ENCODE measurements at regions not wholly inside any gene's neighbourhood (a gene's known extent, or its start where the extent isn't known, plus 50 kb on each side); places are given as distances from the start of the nearest gene placed in this dataset.
"Not testable (repeated sequence)": the region's sequence is repeated elsewhere in the genome, so short reads cannot be mapped to it uniquely, and the experiment has no call there.

DNA sequence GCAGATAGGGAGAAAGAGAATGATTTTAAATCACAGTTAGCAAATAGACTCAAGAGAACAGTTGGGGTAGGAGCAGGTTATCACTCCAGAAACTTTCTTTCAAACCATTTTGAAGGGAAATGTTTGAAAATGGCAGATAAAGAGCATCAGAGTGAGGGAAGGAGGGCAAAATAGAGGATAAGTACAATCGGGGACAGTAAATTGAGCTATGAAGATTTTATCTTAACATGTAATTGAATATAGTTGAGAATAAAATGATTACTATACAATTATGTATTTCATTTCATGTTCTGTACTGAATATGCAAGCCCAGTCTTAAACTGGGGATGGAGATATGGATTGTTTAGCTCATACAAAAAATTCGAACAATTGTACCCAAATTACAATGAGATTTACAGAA lies 54.0 kb downstream of the MAP10 start:
- Histone ChIP-seq H3K27me3 (ENCODE audit: control insufficient read depth in 1 of 2, insufficient read depth in 2 of 2, low read length in 2 of 2) (no peaks in the 10 kb centered on the region), H3K4me3 (ENCODE audit: low read depth in 1 of 2, low read length in 2 of 2) (no peak overlapping the region), H3K9me3 (ENCODE audit: control insufficient read depth in 2 of 2, insufficient read depth in 1 of 2, low read depth in 1 of 2, low read length in 1 of 2) (no peaks in the 10 kb centered on the region), H3K27ac (ENCODE audit: low read depth in 2 of 2, low read length in 1 of 2) (no peak overlapping the region), H3K36me3 (ENCODE audit: control insufficient read depth in 2 of 2, insufficient read depth in 2 of 2, low read length in 1 of 2) (no peaks in the 10 kb centered on the region), H3K4me1 (ENCODE audit: control insufficient read depth in 2 of 2, insufficient read depth in 2 of 2, low read length in 1 of 2) (no peaks in the 10 kb centered on the region)
- 93 to 96% methylated on average over 2 of the region's 2 CpGs for WGBS, 2 donors

DNA sequence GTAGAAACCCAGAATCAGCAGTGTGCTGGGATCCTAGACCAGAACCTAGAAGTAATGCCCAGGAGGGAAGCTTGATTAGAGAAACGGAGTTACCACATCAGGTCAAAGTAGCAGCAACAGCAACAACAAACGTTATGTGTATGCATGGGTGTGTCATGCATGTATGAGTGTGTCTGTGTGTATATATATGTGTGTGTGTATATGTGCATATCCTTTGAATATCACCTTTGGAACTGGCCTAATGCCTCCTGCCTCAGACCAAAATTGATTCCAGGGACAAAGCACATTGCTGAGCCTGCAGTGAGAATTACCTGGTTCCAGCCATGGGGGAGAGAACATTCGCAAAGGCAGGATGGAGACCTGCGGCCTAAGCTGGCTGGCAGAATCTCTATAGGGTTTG lies 55.9 kb downstream of the MAP10 start:
- Histone ChIP-seq H3K36me3 (ENCODE audit: control insufficient read depth in 2 of 2, insufficient read depth in 2 of 2, low read length in 1 of 2) (no peaks in the 10 kb centered on the region), H3K4me3 (ENCODE audit: low read depth in 1 of 2, low read length in 2 of 2) (no peak overlapping the region), H3K27me3 (ENCODE audit: control insufficient read depth in 1 of 2, insufficient read depth in 2 of 2, low read length in 2 of 2) (no peaks in the 10 kb centered on the region), H3K9me3 (ENCODE audit: control insufficient read depth in 2 of 2, insufficient read depth in 1 of 2, low read depth in 1 of 2, low read length in 1 of 2) (no peaks in the 10 kb centered on the region), H3K4me1 (ENCODE audit: control insufficient read depth in 2 of 2, insufficient read depth in 2 of 2, low read length in 1 of 2) (no peaks in the 10 kb centered on the region), H3K27ac (ENCODE audit: low read depth in 2 of 2, low read length in 1 of 2) (no peak overlapping the region)
- WGBS, 2 donors = 84 to 88% methylated on average over 4 of the region's 4 CpGs

DNA sequence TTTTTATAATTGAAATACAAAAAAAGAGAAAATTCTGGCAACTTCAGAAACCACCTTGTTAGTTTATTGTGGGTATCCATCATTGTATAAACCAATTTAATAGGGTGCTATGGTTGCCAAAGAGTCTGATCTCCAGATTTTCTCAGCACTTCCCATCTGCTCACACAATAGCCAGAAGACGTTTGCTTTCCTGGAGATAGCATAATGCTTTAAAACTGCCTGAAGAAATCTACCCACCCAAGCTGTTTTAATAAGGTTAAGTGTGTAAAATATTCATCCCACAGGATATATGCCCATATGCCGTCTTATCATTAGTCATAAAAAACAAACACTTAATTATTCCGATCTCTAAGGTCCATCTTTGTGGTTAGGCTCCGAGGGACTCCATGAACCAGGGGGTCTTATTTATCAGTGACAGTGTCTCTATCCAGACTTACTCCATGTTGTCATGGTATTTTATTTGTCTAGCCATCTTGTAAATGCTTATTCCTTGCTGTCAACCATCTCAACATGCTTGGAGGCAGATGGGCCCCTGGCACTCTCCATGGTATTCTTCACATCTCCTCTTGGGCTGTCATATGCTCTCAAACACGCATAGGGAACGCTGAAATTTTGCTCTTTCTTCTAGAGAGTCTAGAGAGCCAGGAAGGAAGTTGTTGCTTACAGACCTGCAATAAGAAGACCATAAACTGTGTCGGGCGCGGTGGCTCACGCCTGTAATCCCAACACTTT lies 58.5 kb downstream of the MAP10 start:
- no peaks in the 10 kb centered on the region for H3K27me3 ChIP-seq (ENCODE audit: control insufficient read depth in 1 of 2, insufficient read depth in 2 of 2, low read length in 2 of 2)
- H3K36me3 ChIP-seq (ENCODE audit: control insufficient read depth in 2 of 2, insufficient read depth in 2 of 2, low read length in 1 of 2) = no peaks in the 10 kb centered on the region
- no peaks in the 10 kb centered on the region for H3K4me1 ChIP-seq (ENCODE audit: control insufficient read depth in 2 of 2, insufficient read depth in 2 of 2, low read length in 1 of 2)
- H3K27ac ChIP-seq (ENCODE audit: low read depth in 2 of 2, low read length in 1 of 2) = no peak overlapping the region
- WGBS, 2 donors = 89 to 92% methylated on average over 10 of the region's 10 CpGs
- no peaks in the 10 kb centered on the region for H3K9me3 ChIP-seq (ENCODE audit: control insufficient read depth in 2 of 2, insufficient read depth in 1 of 2, low read depth in 1 of 2, low read length in 1 of 2)
- H3K4me3 ChIP-seq (ENCODE audit: low read depth in 1 of 2, low read length in 2 of 2) = no peak overlapping the region

DNA sequence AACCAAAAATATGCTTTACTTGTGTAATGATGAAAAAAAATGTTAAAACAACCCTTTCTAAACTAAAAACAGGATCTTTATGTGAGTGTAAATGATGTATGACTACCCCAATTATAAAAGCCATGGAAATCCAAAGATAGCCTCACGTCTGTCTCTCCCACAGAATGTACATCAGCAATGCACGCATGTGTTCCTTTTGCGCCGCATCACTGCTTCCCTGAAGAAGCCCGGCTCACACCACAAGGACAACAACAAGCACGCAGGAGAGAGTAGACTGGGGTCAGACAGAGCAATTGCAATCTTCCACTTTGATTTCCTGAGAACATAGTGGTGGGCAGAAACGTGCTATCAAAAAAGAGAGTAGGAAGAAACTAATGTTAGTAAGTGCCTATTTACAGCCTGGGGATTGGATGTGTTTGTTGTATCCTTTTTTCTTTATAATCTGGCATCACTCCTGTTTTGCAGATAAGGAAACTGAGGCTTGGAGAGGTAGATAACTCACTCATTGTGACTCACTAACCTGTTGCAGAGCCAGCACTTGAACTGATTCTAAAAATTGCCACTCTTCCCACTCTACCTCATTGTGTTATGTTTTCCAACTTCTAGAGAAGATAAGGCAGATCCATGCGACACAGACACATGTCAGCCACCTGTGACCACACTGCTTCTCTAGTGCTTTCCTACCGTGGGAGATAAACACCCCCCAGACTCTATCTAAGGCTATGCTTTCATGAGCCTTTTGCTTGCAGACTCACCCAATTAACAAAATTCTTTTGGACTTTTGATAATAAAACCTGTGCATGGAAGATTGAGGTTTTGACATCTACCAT lies 60.1 kb downstream of the MAP10 start:
- no peak overlapping the region for H3K4me3 ChIP-seq (ENCODE audit: low read depth in 1 of 2, low read length in 2 of 2)
- WGBS, 2 donors = 84 to 88% methylated on average over 9 of the region's 9 CpGs
- no peaks in the 10 kb centered on the region for H3K9me3 ChIP-seq (ENCODE audit: control insufficient read depth in 2 of 2, insufficient read depth in 1 of 2, low read depth in 1 of 2, low read length in 1 of 2)
- H3K27me3 ChIP-seq (ENCODE audit: control insufficient read depth in 1 of 2, insufficient read depth in 2 of 2, low read length in 2 of 2) = no peaks in the 10 kb centered on the region
- no peaks in the 10 kb centered on the region for H3K4me1 ChIP-seq (ENCODE audit: control insufficient read depth in 2 of 2, insufficient read depth in 2 of 2, low read length in 1 of 2)
- H3K36me3 ChIP-seq (ENCODE audit: control insufficient read depth in 2 of 2, insufficient read depth in 2 of 2, low read length in 1 of 2) = no peaks in the 10 kb centered on the region
- H3K27ac ChIP-seq (ENCODE audit: low read depth in 2 of 2, low read length in 1 of 2) = no peak overlapping the region

DNA sequence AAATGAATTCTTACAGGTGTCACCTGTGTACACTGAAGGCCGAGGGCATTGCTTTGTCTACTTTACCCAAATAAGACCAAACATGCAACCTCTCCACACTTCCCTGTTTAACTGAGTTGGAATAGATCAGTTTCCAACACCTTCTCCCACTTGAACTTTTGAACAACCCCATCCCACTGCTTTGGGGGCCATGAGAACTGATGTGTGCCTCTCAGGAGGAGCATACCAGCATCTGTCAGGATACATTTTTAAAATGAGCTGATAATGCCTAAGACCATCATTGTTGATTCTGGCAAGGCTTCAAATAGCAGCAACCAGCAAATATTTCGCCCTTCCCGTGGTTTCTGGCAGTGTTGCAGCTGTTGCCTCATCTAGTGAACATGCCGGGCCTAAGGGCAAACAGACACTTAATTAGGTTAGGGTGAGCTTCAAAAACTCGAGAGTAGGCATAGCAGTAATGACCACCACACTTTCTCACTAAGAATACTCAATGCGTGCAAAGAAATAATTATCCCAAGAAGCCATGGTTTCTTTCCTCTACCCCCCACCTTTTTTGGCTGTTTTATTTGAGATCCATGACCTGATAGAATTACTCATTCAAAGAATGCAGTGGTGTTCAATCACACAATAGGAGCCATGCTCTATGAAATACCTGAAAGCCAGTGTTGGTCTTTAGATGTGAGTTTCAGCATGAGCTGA lies 63.7 kb downstream of the MAP10 start:
- Histone ChIP-seq H3K36me3 (ENCODE audit: control insufficient read depth in 2 of 2, insufficient read depth in 2 of 2, low read length in 1 of 2) (no peaks in the 10 kb centered on the region), H3K4me1 (ENCODE audit: control insufficient read depth in 2 of 2, insufficient read depth in 2 of 2, low read length in 1 of 2) (peaks cover 0 to 4% of the 10 kb centered on the region in 2 donors), H3K4me3 (ENCODE audit: low read depth in 1 of 2, low read length in 2 of 2) (no peak overlapping the region), H3K27me3 (ENCODE audit: control insufficient read depth in 1 of 2, insufficient read depth in 2 of 2, low read length in 2 of 2) (no peaks in the 10 kb centered on the region), H3K9me3 (ENCODE audit: control insufficient read depth in 2 of 2, insufficient read depth in 1 of 2, low read depth in 1 of 2, low read length in 1 of 2) (no peaks in the 10 kb centered on the region), H3K27ac (ENCODE audit: low read depth in 2 of 2, low read length in 1 of 2) (no peak overlapping the region)
- WGBS, 2 donors = 32 to 43% methylated on average over 6 of the region's 6 CpGs

DNA sequence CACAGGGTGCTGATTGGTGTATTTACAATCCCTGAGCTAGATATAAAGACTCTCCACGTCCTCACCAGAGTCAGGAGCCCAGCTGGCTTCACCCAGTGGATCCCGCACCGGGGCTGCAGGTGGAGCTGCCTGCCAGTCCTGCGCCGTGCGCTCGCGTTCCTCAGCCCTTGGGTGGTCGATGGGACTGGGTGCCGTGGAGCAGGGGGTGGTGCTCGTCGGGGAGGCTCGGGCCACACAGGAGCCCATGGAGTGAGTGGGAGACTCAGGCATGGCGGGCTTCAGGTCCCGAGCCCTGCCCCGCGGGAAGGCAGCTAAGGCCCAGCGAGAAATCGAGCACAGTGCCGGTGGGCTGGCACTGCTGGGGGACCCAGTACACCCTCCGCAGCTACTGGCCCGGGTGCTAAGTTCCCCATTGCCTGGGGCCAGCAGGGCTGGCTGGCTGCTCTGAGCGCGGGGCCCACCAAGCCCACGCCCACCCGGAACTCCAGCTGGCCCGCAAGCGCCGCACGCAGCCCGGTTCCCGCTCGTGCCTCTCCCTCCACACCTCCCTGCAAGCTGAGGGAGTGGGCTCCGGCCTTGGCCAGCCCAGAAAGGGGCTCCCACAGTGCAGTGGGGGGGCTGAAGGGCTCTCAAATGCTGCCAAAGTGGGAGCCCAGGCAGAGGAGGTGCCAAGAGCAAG lies 66.2 kb downstream of the MAP10 start:
- not testable (repeated sequence) for H3K27me3 ChIP-seq (ENCODE audit: control insufficient read depth in 1 of 2, insufficient read depth in 2 of 2, low read length in 2 of 2); H3K36me3 ChIP-seq (ENCODE audit: control insufficient read depth in 2 of 2, insufficient read depth in 2 of 2, low read length in 1 of 2); H3K27ac ChIP-seq (ENCODE audit: low read depth in 2 of 2, low read length in 1 of 2); H3K4me3 ChIP-seq (ENCODE audit: low read depth in 1 of 2, low read length in 2 of 2); H3K4me1 ChIP-seq (ENCODE audit: control insufficient read depth in 2 of 2, insufficient read depth in 2 of 2, low read length in 1 of 2); H3K9me3 ChIP-seq (ENCODE audit: control insufficient read depth in 2 of 2, insufficient read depth in 1 of 2, low read depth in 1 of 2, low read length in 1 of 2)
- 96 to 97% methylated on average over 30 to 34 of the region's 34 CpGs for WGBS, 2 donors

DNA sequence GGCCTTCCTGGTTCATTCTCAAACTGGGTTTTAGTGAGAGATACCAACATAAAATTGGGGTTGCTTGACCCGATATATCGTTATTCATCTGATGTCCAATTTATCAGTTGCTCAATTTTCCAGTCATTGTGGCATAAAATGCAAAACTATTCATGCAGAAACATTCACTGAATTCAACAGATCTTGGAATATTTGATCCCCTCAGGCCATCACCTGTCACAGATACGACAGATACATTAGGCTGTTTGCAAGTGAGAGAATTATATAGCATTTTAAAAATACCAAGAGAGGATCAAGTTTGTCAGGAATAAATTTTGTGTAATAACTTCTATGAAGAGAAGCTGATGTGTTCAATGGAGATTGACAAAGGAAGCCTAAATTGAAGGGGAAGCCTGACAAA lies 67.1 kb downstream of the MAP10 start:
- Histone ChIP-seq H3K4me1 (ENCODE audit: control insufficient read depth in 2 of 2, insufficient read depth in 2 of 2, low read length in 1 of 2) (peaks cover 0 to 4% of the 10 kb centered on the region in 2 donors), H3K27me3 (ENCODE audit: control insufficient read depth in 1 of 2, insufficient read depth in 2 of 2, low read length in 2 of 2) (no peaks in the 10 kb centered on the region), H3K9me3 (ENCODE audit: control insufficient read depth in 2 of 2, insufficient read depth in 1 of 2, low read depth in 1 of 2, low read length in 1 of 2) (no peaks in the 10 kb centered on the region), H3K27ac (ENCODE audit: low read depth in 2 of 2, low read length in 1 of 2) (no peak overlapping the region), H3K4me3 (ENCODE audit: low read depth in 1 of 2, low read length in 2 of 2) (no peak overlapping the region), H3K36me3 (ENCODE audit: control insufficient read depth in 2 of 2, insufficient read depth in 2 of 2, low read length in 1 of 2) (no peaks in the 10 kb centered on the region)
- WGBS, 2 donors = 79 to 82% methylated on average over 3 of the region's 3 CpGs

DNA sequence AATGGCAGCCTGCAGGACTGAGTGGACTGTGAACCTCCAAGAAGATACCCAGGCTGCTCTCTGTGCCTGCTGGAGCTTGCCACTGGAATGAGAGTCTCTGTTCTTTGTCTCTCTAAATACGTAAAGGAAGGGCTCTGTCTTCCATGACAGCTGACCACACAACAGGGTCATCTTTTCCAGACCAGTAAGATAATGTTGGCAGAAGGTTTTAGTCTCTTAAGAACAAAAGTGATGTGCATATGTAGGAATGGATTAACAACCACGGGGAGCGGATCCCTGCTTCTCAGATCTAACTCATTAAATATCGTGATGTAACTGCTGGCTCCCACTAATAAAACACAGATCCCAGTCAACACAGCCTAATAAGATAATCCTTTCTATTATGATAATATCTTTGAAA lies 67.5 kb downstream of the MAP10 start:
- Histone ChIP-seq H3K9me3 (ENCODE audit: control insufficient read depth in 2 of 2, insufficient read depth in 1 of 2, low read depth in 1 of 2, low read length in 1 of 2) (no peaks in the 10 kb centered on the region), H3K4me3 (ENCODE audit: low read depth in 1 of 2, low read length in 2 of 2) (no peak overlapping the region), H3K27ac (ENCODE audit: low read depth in 2 of 2, low read length in 1 of 2) (no peak overlapping the region), H3K27me3 (ENCODE audit: control insufficient read depth in 1 of 2, insufficient read depth in 2 of 2, low read length in 2 of 2) (peaks cover 0 to 2% of the 10 kb centered on the region in 2 donors), H3K36me3 (ENCODE audit: control insufficient read depth in 2 of 2, insufficient read depth in 2 of 2, low read length in 1 of 2) (no peaks in the 10 kb centered on the region), H3K4me1 (ENCODE audit: control insufficient read depth in 2 of 2, insufficient read depth in 2 of 2, low read length in 1 of 2) (peaks cover 0 to 4% of the 10 kb centered on the region in 2 donors)
- WGBS, 2 donors = 79 to 83% methylated on average over 4 of the region's 4 CpGs

DNA sequence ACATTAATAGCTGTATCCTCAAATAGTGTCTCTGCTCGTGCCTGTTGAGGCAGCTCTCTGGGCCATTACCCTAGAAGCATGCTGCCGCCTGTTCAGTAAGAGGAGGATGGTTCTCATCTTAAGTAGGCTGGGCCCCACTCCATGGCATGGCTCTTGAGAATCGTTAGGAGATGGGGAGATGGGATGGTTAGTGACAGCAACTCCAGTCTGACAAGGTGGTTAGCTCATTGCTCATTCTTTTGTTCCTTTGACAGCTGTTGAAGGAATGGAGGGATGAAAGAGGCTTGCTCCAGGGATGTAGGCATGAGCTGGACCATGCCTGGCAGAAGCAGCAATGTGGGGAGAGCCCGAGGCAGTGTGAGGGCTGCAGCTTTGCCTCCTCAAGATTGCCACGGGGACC lies 68.2 kb downstream of the MAP10 start:
- H3K36me3 ChIP-seq (ENCODE audit: control insufficient read depth in 2 of 2, insufficient read depth in 2 of 2, low read length in 1 of 2) = no peaks in the 10 kb centered on the region
- H3K27ac ChIP-seq (ENCODE audit: low read depth in 2 of 2, low read length in 1 of 2) = no peak overlapping the region
- WGBS, 2 donors = 53 to 69% methylated on average over 5 of the region's 5 CpGs
- no peak overlapping the region for H3K4me3 ChIP-seq (ENCODE audit: low read depth in 1 of 2, low read length in 2 of 2)
- no peaks in the 10 kb centered on the region for H3K9me3 ChIP-seq (ENCODE audit: control insufficient read depth in 2 of 2, insufficient read depth in 1 of 2, low read depth in 1 of 2, low read length in 1 of 2)
- H3K4me1 ChIP-seq (ENCODE audit: control insufficient read depth in 2 of 2, insufficient read depth in 2 of 2, low read length in 1 of 2) = peaks cover 0 to 4% of the 10 kb centered on the region in 2 donors
- H3K27me3 ChIP-seq (ENCODE audit: control insufficient read depth in 1 of 2, insufficient read depth in 2 of 2, low read length in 2 of 2) = peaks cover 0 to 2% of the 10 kb centered on the region in 2 donors

Measured in esophagus (tissue), 2 donors.